ENCODE measurements at regions not wholly inside any gene's neighbourhood (a gene's known extent, or its start where the extent isn't known, plus 50 kb on each side); places are given as distances from the start of the nearest gene placed in this dataset.
A peak's percentile ranks its signal among the peaks of the same experiment; 100 is the strongest.
"Not testable (repeated sequence)": the region's sequence is repeated elsewhere in the genome, so short reads cannot be mapped to it uniquely, and the experiment has no call there.

DNA sequence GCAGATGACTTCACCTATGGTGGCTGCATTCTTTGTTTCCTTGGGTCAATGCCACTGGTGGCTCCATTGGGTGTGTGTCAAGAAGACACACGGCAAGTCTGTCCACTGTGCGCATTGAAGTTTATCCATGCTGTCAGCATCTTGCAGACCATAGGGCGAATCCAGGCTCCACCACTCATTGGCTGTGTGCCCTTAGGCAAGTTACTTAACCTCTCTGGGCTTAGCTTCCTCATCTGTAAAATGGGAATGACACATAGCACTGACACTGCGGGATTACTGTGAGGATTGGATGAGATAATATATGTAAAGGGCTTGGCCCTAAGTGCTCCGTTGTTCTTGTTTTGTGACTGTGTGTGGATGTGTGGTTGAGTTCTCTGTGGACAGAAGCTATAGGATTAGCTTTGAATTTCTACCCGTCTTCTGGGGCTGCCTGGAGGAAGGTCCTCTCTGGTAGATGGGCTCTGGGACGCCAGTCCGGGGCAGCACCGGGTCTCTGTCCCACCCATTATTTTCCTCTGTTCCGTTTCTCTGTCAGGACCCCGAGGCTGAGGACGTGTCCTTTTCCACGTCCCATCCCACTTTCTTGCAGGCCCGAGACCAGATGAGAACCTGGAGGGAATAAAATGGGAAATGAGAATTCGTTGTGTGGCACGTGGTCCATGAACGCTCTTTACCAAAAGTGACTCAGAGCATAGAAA is 178.4 kb downstream of the IRF8 start:
- ATAC-seq = no peak
- DNase-seq = peak in 1 of 2 donors; percentile 18
- intact Hi-C loops (cut with DNase I, micrococcal nuclease) = no loop called here

DNA sequence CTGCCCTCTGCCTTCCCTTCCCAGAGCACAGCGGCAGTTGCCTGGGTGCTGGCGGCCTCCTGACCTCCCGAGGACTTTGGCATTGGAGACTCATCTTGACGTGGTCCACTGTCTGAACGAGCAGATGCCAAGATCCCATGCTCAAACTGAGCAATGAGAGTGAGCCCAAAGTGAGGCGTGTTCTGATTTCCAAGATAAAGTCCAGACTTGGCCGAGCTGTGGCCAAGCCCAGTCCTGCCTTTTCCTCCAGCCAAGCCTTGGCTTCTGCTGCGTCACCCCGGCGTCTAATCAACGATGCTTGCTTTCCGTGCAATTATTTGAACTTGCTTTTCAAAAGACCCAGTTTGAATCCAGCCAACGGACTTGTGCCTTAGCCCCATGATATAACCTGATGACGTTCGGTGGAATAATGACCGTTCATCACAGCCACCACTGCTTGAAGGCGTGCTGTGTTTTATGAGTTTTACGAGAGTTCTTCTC is 179.2 kb downstream of the IRF8 start:
- intact Hi-C loops (cut with DNase I, micrococcal nuclease) = no loop called here
- ATAC-seq (no peak), DNase-seq (peak in 1 of 2 donors; percentile 76)

DNA sequence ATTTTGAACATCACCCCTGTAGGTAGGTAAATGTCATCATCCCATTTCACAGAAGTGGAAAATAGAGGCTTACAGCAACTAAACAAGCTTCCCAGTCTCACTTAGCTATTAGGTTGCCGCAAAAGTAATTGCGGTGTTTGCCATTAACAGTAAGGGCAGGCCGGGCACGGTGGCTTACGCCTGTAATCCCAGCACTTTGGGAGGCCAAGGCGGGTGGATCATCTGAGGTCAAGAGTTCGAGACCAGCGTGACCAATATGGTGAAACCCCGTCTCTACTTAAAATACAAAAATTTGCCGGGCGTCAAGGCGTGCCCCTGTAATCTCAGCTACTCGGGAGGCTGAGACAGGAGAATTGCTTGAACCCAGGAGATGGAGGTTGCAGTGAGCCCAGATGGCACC is 179.7 kb downstream of the IRF8 start:
- intact Hi-C loops (cut with DNase I, micrococcal nuclease); ATAC-seq: not testable (repeated sequence)
- DNase-seq = peak in 1 of 2 donors; percentile 12

DNA sequence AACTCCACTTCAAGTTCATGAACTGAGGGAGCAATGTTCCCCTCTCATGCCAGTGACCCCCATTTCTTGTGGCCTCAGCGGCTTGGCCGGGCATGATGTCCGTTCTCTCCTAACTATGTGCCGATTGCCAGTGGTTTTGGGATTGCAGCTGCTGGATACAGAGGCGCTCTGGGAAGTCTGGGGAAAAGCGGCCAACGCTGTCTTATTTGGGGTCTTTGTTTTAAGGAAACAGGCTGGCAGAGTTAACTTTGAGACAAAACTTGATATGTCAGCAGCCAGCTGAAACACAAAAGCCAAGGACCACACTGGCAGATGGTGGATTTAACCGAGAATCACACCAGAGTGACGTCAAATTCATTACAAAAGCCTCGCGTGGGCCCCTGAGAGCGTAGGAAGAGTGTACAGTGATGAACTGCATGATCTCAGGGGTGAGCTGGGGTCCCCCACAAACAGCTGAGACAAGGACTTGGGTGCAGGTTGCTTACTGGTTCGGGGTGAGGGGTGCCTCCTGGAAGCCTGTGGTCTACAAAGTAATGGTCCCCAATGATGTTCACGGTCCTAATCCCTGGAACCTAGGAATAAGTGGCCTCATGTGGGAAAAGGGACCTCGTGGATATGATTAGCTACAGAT is 180.4 kb downstream of the IRF8 start:
- ATAC-seq (no peak), DNase-seq (peak in 1 of 2 donors; percentile 18)
- intact Hi-C loops (cut with DNase I, micrococcal nuclease) = no loop called here

- DNase-seq (peak in 1 of 2 donors; percentile 8), ATAC-seq (no peak)
- intact Hi-C loops (cut with DNase I, micrococcal nuclease) = no loop called here
Observed at GRCh38 chr16:86080131-86080875, 181.3 kb downstream of the IRF8 start.

GRCh38 chr16:86080982-86081381 is 182.0 kb downstream of the IRF8 start:
- intact Hi-C loops (cut with DNase I, micrococcal nuclease) = no loop called here
- DNase-seq (no peak), ATAC-seq (no peak)

- DNase-seq (no peak), ATAC-seq (no peak)
- intact Hi-C loops (cut with DNase I, micrococcal nuclease) = no loop called here
Observed at GRCh38 chr16:86082418-86083030, 183.6 kb downstream of the IRF8 start.

DNA sequence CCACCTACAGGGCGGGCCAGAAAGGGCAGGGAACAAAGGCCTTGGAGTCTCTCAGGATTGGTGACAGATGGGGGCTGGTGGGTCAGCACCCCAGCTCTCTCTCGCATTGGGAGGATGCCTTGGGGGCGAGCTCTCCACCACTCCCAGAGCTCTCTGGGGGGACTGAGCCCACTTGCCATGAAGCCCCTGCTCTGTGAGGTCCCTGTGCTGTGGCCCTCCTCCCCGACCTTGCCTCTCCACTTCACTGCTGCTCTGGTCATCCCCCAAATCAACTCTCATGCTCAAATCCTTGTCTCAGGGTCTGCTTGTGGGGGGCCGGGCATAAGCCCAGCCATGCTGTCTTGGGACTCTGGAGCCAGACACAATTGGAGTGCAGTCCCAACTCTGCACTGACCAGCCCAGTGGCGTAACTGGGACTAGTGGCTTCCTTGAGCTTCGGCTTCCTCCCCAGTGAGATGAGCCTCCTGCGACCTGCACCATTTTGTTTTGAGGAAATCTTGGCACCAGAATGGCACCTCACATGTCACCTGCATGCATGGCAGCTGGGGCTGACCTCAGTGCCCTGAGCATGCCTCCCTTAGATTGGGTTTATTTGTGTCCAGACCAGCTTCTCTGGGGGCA is 184.5 kb downstream of the IRF8 start:
- no peak for DNase-seq
- no peak for ATAC-seq

GRCh38 chr16:86085161-86085611 is 186.2 kb downstream of the IRF8 start:
- no peak for DNase-seq
- no peak for ATAC-seq
- intact Hi-C loops (cut with DNase I, micrococcal nuclease) = no loop called here

More for the DNA sequence above, 184.5 kb downstream of the IRF8 start:
- intact Hi-C loops (cut with DNase I, micrococcal nuclease) = no loop called here

DNA sequence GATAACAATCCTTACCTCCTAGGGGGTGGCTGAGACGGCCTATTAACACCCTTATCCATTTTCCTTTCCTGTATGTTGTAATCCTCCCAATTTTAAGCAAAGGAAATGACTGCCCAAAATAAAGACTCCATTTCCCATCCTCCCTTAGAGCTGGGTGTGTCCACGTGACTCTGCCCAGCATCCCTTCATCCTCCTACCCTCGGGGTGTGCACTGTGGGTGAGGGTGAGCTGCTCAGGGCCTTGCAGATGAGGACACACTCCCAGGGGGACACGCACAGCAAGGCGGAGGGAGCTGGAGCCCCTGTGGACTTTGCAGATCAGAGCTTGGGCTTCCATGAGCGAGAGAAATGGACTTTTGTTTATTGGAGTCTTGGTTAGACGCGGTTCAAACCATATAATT is 186.8 kb downstream of the IRF8 start:
- ATAC-seq (no peak), DNase-seq (no peak)
- intact Hi-C loops (cut with DNase I, micrococcal nuclease) = no loop called here

DNA sequence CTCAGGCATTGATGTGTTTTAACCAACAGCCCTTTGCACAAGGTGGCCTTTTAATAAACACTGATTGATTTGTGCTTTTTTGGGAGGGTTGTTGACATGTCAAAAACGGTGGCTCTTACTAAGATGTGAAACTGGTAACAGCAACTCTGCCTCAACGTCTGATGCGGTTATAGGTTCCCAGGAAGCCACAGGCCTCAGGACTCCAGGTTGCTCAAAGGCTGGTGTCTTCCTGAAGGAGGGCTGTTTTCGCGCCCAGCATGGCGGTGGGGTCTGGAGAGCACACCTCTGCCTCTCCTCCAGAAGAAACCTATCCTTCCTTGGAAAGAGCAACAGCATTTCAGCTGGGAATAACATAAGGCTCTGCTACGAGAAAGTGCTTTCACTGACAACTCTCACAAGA is 187.5 kb downstream of the IRF8 start:
- ATAC-seq (no peak), DNase-seq (no peak)
- intact Hi-C loops (cut with DNase I, micrococcal nuclease) = no loop called here

DNA sequence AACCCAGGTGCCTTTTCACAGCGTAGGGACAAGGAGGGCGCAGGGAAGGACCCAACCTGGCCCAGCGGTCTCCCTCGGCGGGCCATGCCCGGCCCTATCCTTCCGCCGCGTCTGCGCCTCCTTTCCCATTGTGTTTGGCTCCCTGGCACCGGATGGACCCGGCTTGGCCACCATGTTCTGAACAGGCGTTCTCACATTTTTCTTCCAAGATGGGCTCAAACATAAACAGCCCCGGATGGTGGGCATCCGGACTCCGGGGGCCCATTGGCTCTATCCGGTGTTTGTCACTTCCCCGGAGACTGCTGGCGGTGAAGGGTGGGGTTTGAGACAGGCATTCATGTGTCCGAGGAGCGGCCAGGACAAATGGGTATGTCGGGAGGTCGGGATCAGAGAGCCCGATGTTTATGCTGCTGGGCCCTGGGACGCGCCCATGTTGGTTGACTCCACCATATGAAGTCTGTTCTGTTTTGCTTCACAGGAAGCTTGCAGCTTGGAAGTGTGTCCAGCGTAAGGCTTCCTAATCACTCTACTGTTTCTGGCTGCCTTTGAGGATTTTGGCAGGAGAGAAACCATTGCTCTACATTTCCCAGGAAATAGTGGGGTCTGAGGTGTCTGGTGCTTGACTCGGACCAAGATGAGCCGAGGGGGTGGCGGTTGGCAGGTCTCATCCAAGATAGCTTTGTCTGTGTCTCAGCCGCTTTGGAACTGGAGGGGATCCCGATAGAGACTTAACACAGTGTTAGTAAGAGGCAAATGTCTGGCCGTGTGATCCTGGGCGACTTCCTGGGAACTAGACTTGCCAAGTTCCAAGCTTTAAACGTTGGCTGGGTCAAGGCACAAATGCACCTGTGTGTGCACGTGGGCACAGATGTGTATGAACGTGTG is 188.3 kb downstream of the IRF8 start:
- ATAC-seq = no peak
- DNase-seq = no peak
- intact Hi-C loops (cut with DNase I, micrococcal nuclease) = no loop called here

DNA sequence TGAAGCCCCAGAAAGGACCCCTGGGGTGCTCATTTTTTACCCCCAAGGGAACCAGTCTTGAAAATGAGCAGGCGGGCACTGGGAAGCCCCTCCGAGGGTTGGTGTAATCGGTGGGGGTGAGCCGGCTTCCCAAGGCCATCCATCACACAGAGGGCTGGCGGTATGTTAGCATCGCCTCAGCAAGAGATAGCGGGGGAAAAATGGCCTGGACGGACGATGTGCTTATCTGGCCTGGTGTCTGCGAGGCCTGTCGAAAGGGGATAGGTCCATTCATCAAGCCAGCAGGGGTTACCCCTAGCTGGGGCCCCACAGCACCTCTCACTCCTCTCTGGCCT is 188.9 kb downstream of the IRF8 start:
- ATAC-seq = no peak
- intact Hi-C loops (cut with DNase I, micrococcal nuclease) = no loop called here
- DNase-seq = no peak

- no peak for ATAC-seq
- intact Hi-C loops (cut with DNase I, micrococcal nuclease) = no loop called here
- DNase-seq = no peak
Observed at GRCh38 chr16:86088287-86088686, 189.3 kb downstream of the IRF8 start.

GRCh38 chr16:86088816-86089215 is 189.9 kb downstream of the IRF8 start:
- ATAC-seq = no peak
- DNase-seq = no peak
- intact Hi-C loops (cut with DNase I, micrococcal nuclease) = no loop called here

GRCh38 chr16:86089334-86089900 is 190.5 kb downstream of the IRF8 start:
- DNase-seq = no peak
- ATAC-seq = no peak

GRCh38 chr16:86089991-86090390 is 191.0 kb downstream of the IRF8 start:
- ATAC-seq = no peak
- no peak for DNase-seq

More at GRCh38 chr16:86089334-86089900, 190.5 kb downstream of the IRF8 start:
- intact Hi-C loops (cut with DNase I, micrococcal nuclease) = no loop called here

More at GRCh38 chr16:86089991-86090390, 191.0 kb downstream of the IRF8 start:
- intact Hi-C loops (cut with DNase I, micrococcal nuclease) = no loop called here
